Activated T-cell treated with anti-CD3 and anti-CD28 coated beads, Interleukin-2, amount 50 U/mL, for 4 hours (primary cell): ENCODE measurements at regions not wholly inside any gene's neighbourhood (a gene's known extent, or its start where the extent isn't known, plus 50 kb on each side); places are given as distances from the start of the nearest gene placed in this dataset.
"Not testable (repeated sequence)": the region's sequence is repeated elsewhere in the genome, so short reads cannot be mapped to it uniquely, and the experiment has no call there.

ENCODE experiments used
- ATAC-seq, 2 donors: fragments of 200-7000 bp; cut with Tn5 transposase; one replicate each; pipeline ENCODE4 v1.10.0; 2021
- DNase-seq: peaks from one replicate; pipeline ENCODE4 v3.0.0-alpha.2; 2020
- H3K27me3 Mint-ChIP-seq: one replicate; pipeline ENCODE4 v1.8.0; 2021; ENCODE audit warnings: low read depth, mixed read lengths
- H3K36me3 Mint-ChIP-seq: one replicate; pipeline ENCODE4 v1.8.0; 2022; ENCODE audit warnings: mixed read lengths; ENCODE audit not compliant: insufficient read depth
- H3K4me1 Mint-ChIP-seq: one replicate; pipeline ENCODE4 v1.8.0; 2021; ENCODE audit warnings: low read depth, mixed read lengths
- H3K4me3 Mint-ChIP-seq: one replicate; pipeline ENCODE4 v1.8.0; 2021; ENCODE audit warnings: mild to moderate bottlenecking, moderate library complexity, mixed read lengths
- H3K9me3 Mint-ChIP-seq: one replicate; pipeline ENCODE4 v1.8.0; 2021; ENCODE audit warnings: mixed read lengths

DNA sequence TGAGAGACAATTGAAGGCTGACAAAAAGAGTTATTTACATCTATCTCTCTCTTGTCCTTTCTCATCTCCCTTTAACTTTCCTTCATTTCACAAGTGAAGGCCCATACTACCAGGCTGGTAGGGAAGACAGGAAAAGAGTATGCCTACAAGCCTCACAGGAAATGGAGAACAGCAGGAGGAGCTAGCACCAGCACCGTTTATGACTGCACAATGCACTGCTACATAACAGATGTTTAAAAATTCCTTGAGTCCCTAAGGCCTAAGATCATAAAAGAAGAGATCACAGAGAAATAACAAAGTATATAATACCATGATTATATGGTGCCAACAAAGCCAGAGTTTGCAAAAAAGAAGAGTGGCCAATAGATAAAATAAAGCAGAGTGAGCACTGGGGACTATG lies 194.8 kb downstream of the UNC5CL start:
- no peaks in the 10 kb centered on the region for H3K36me3 Mint-ChIP-seq
- no peak overlapping the region for H3K4me3 Mint-ChIP-seq
- H3K27me3 Mint-ChIP-seq, result peaks cover 9% of the 10 kb centered on the region
- H3K9me3 Mint-ChIP-seq, result no peaks in the 10 kb centered on the region
- no peaks in the 10 kb centered on the region for H3K4me1 Mint-ChIP-seq
- no peak for ATAC-seq
- no peak for DNase-seq

DNA sequence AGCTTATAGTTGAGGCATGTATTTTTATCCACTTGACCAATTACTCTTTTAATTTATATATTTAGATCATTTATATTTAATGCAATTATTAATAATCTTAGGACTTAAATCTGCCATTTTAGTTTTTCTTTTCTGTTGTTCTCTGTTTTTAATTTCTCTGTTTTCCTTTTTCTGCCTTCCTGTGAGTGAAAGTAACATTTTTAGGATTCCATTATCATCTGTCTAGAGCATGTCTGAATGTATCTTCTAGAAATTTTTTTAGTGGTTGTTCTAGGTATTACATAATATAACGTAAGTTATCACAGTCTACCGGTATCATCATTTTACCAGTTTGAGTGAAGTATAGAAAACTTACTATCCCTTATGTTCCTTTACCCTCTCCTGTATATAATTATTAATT lies 197.3 kb downstream of the UNC5CL start:
- Mint-ChIP-seq H3K4me3 (no peak overlapping the region), H3K4me1 (no peaks in the 10 kb centered on the region), H3K9me3 (no peaks in the 10 kb centered on the region), H3K36me3 (no peaks in the 10 kb centered on the region), H3K27me3 (peaks cover 2% of the 10 kb centered on the region)
- ATAC-seq (no peak), DNase-seq (no peak)

GRCh38 chr6:40832691-40833090 lies 206.3 kb downstream of the UNC5CL start:
- no peak overlapping the region for H3K4me3 Mint-ChIP-seq
- ATAC-seq (no peak), DNase-seq (no peak)
- H3K27me3 Mint-ChIP-seq, result peaks cover 8% of the 10 kb centered on the region
- H3K9me3 Mint-ChIP-seq, result no peaks in the 10 kb centered on the region
- no peaks in the 10 kb centered on the region for H3K4me1 Mint-ChIP-seq
- H3K36me3 Mint-ChIP-seq, result no peaks in the 10 kb centered on the region

GRCh38 chr6:40831381-40831780 lies 207.6 kb downstream of the UNC5CL start:
- no peaks in the 10 kb centered on the region for H3K4me1 Mint-ChIP-seq
- peaks cover 10% of the 10 kb centered on the region for H3K27me3 Mint-ChIP-seq
- no peak overlapping the region for H3K4me3 Mint-ChIP-seq
- no peaks in the 10 kb centered on the region for H3K9me3 Mint-ChIP-seq
- no peak for ATAC-seq
- no peaks in the 10 kb centered on the region for H3K36me3 Mint-ChIP-seq
- DNase-seq, result no peak

DNA sequence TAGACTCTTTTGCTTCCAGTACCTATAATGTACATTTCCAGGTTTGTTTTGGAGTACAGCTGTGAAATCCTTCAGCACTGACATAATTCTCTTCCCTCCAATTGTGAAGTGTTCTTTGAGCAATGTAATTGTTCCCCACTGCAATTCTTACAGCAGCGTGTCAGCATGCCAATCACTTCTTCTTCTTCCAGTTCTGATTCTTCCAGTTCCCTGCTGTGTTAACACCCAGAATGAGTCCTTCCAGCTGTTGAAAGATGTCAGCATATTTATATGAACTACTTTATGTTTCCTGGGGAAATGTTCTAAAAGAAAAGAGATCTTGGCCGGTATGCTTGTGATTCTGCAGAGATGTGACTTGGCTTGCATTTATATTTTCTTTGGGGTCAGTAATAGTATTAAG lies 213.9 kb downstream of the UNC5CL start:
- no peak for ATAC-seq
- H3K9me3 Mint-ChIP-seq, result no peaks in the 10 kb centered on the region
- no peaks in the 10 kb centered on the region for H3K4me1 Mint-ChIP-seq
- H3K27me3 Mint-ChIP-seq, result peaks cover 6% of the 10 kb centered on the region
- DNase-seq, result no peak
- H3K4me3 Mint-ChIP-seq, result no peak overlapping the region
- no peaks in the 10 kb centered on the region for H3K36me3 Mint-ChIP-seq

- not testable (repeated sequence) for H3K4me1 Mint-ChIP-seq, DNase-seq, H3K4me3 Mint-ChIP-seq, H3K36me3 Mint-ChIP-seq, H3K9me3 Mint-ChIP-seq, ATAC-seq, H3K27me3 Mint-ChIP-seq
Observed at GRCh38 chr6:40823917-40824891, 214.8 kb downstream of the UNC5CL start.

- Mint-ChIP-seq H3K36me3 (no peaks in the 10 kb centered on the region), H3K4me3 (no peak overlapping the region), H3K9me3 (no peaks in the 10 kb centered on the region), H3K27me3 (peaks cover 2% of the 10 kb centered on the region), H3K4me1 (no peaks in the 10 kb centered on the region)
- no peak for DNase-seq
- ATAC-seq, result no peak
Observed at GRCh38 chr6:40822619-40823018, 216.4 kb downstream of the UNC5CL start.

- DNase-seq (no peak), ATAC-seq (no peak)
- Mint-ChIP-seq H3K9me3 (no peaks in the 10 kb centered on the region), H3K36me3 (no peaks in the 10 kb centered on the region), H3K4me3 (no peak overlapping the region), H3K27me3 (no peaks in the 10 kb centered on the region), H3K4me1 (no peaks in the 10 kb centered on the region)
Observed at GRCh38 chr6:40819182-40819834, 219.7 kb downstream of the UNC5CL start.

DNA sequence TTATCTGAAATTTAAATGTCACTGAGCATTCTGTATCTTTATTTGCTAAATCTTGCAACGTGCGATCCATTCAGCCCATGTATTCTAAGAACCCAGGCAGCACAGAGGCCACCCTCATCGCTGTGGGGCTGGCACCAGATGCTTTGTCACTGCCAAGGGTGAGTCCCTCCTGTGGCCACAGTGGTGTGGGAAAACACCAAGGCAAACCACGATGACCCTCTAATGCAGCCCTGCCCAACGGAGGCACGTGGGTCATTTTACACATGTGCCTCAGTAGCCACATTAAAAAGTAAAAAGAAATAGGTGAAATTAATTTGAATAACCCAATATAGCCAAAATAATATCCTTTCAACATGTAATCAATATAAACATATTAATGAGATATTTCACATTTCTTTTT lies 221.7 kb downstream of the UNC5CL start:
- H3K27me3 Mint-ChIP-seq, result no peaks in the 10 kb centered on the region

DNA sequence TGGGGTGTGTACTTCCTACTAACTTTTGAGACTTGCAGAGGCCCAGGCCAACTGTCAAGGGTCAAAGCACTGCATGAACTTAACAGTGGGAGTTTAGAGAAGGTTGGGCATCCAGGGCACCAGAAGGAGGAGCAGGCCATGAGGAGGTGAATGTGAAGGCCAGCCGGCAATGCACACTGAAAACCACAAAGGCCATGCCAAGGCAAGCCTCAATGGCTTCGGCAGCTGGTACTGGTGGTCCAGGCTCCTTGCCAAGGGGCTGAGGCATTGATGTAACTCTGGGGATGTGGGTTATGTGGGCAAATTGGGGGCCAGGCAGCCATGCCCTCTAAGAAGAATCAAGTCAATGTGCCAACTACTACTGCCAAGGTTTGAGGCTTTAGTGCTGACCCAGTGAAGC lies 222.4 kb downstream of the UNC5CL start:
- no peak for DNase-seq
- Mint-ChIP-seq H3K36me3 (no peaks in the 10 kb centered on the region), H3K9me3 (no peaks in the 10 kb centered on the region), H3K4me1 (no peaks in the 10 kb centered on the region), H3K27me3 (no peaks in the 10 kb centered on the region), H3K4me3 (no peak overlapping the region)
- no peak for ATAC-seq

More for the DNA sequence above, 221.7 kb downstream of the UNC5CL start:
- no peaks in the 10 kb centered on the region for H3K4me1 Mint-ChIP-seq
- no peaks in the 10 kb centered on the region for H3K36me3 Mint-ChIP-seq
- H3K9me3 Mint-ChIP-seq, result no peaks in the 10 kb centered on the region
- H3K4me3 Mint-ChIP-seq, result no peak overlapping the region
- DNase-seq (no peak), ATAC-seq (no peak)

GRCh38 chr6:40815731-40816130 lies 223.3 kb downstream of the UNC5CL start:
- Mint-ChIP-seq H3K27me3 (peaks cover 2% of the 10 kb centered on the region), H3K4me3 (no peak overlapping the region), H3K36me3 (no peaks in the 10 kb centered on the region), H3K9me3 (no peaks in the 10 kb centered on the region), H3K4me1 (no peaks in the 10 kb centered on the region)
- ATAC-seq, result no peak
- DNase-seq, result no peak

- peaks cover 5% of the 10 kb centered on the region for H3K27me3 Mint-ChIP-seq
- H3K4me3 Mint-ChIP-seq, result no peak overlapping the region
- DNase-seq, result no peak
- no peaks in the 10 kb centered on the region for H3K36me3 Mint-ChIP-seq
- H3K4me1 Mint-ChIP-seq, result no peaks in the 10 kb centered on the region
- no peak for ATAC-seq
- H3K9me3 Mint-ChIP-seq, result no peaks in the 10 kb centered on the region
Observed at GRCh38 chr6:40810171-40810570, 223.0 kb upstream of the LRFN2 start.

DNA sequence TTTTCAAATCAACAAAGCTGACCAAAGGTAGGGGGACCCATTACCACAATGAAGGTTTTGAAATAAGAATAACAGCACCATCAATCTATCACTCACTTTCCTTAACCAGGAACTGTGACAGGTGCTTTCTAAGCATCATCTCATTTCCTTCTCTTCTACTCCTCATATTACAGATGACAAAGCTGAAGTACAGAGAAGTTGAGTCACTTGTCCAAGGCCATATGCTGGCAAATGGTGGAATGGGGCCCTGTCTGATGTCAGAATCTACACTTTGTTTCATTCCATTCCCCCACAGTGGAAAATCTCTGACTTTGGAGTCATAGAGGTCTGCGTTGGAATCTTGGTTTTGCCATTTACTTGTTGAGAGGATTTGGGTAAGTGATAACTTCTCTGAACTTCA lies 222.5 kb upstream of the LRFN2 start:
- Mint-ChIP-seq H3K27me3 (peaks cover 5% of the 10 kb centered on the region), H3K9me3 (no peaks in the 10 kb centered on the region), H3K4me1 (no peaks in the 10 kb centered on the region), H3K36me3 (no peaks in the 10 kb centered on the region), H3K4me3 (no peak overlapping the region)
- no peak for ATAC-seq
- no peak for DNase-seq

- H3K9me3 Mint-ChIP-seq, result no peaks in the 10 kb centered on the region
- no peak overlapping the region for H3K4me3 Mint-ChIP-seq
- DNase-seq (no peak), ATAC-seq (no peak)
- no peaks in the 10 kb centered on the region for H3K36me3 Mint-ChIP-seq
- peaks cover 5% of the 10 kb centered on the region for H3K27me3 Mint-ChIP-seq
- H3K4me1 Mint-ChIP-seq, result no peaks in the 10 kb centered on the region
Observed at GRCh38 chr6:40807484-40807883, 220.3 kb upstream of the LRFN2 start.

DNA sequence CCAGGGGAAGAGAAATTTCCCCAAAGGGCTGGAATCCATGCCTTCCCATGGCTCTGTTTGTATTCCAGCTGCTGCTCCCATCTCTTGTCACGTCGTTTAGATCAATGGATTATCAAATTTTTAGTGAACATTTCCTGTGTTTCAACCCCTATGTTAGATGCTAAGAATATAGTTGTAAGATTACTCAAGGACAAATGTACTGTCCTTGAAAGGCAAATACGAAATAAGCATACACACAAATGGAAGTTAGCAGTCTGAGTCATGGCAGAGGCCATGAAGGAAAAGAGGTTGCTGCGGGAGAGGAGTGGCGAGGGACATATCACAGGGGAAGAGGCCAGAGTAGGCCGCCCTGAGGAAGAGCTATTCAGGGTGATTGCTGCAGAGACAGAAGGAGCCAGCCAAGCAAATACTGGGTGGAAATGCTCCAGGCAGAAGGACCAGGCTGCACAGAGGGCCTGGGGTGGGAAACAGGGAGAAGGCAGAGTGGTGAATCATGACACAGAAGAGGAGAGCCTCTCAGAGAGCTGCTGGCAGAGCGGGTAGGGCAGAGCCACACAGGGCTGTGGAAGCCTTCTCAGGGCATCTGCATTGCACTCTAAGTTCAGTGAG lies 219.2 kb upstream of the LRFN2 start:
- Mint-ChIP-seq H3K9me3 (no peaks in the 10 kb centered on the region), H3K4me3 (no peak overlapping the region), H3K27me3 (peaks cover 5% of the 10 kb centered on the region), H3K4me1 (no peaks in the 10 kb centered on the region), H3K36me3 (no peaks in the 10 kb centered on the region)
- DNase-seq (no peak), ATAC-seq (no peak)
